ENCODE measurements at regions not wholly inside any gene's neighbourhood (a gene's known extent, or its start where the extent isn't known, plus 50 kb on each side); places are given as distances from the start of the nearest gene placed in this dataset.

GRCh38 chr5:176176231-176176630 is 62.0 kb upstream of the SIMC1 start:
- 68 to 74% (median 72%) methylated on average over 6 of the region's 6 CpGs for WGBS, 4 donors
- no peak for ATAC-seq
- H3K27ac ChIP-seq: no peak overlapping the region
- H3K4me3 ChIP-seq: no peak overlapping the region
- no peaks in the 10 kb centered on the region for H3K36me3 ChIP-seq
- H3K9me3 ChIP-seq: peaks cover 0 to 5% (median 0%) of the 10 kb centered on the region in 12 donors
- H3K27me3 ChIP-seq: peaks cover 0 to 80% (median 15%) of the 10 kb centered on the region in 9 donors
- no peak for TF ChIP-seq CTCF (IDR thresholded peaks at IDR 0.05)
- no peak for TF ChIP-seq POLR2A (IDR thresholded peaks at IDR 0.05)
- H3K4me1 ChIP-seq: no peaks in the 10 kb centered on the region
- intact Hi-C loops (cut with DNase I): no loop called here
- DNase-seq: no peak

- DNase-seq (no peak), ATAC-seq (no peak)
- Histone ChIP-seq H3K4me1 (no peaks in the 10 kb centered on the region), H3K27me3 (peaks cover 0 to 75% (median 15%) of the 10 kb centered on the region in 9 donors), H3K4me3 (no peak overlapping the region), H3K36me3 (no peaks in the 10 kb centered on the region), H3K9me3 (peaks cover 0 to 5% (median 0%) of the 10 kb centered on the region in 12 donors), H3K27ac (no peak overlapping the region)
- intact Hi-C loops (cut with DNase I): no loop called here
- TF ChIP-seq POLR2A (IDR thresholded peaks at IDR 0.05) (no peak), CTCF (IDR thresholded peaks at IDR 0.05) (no peak)
- 89 to 97% (median 94%) methylated on average over 3 of the region's 3 CpGs for WGBS, 4 donors
Measured at GRCh38 chr5:176178789-176179188, 59.4 kb upstream of the SIMC1 start.

- Histone ChIP-seq H3K36me3 (no peaks in the 10 kb centered on the region), H3K4me1 (no peaks in the 10 kb centered on the region), H3K27me3 (peaks cover 0 to 63% (median 7%) of the 10 kb centered on the region in 9 donors), H3K4me3 (no peak overlapping the region), H3K27ac (no peak overlapping the region), H3K9me3 (peaks cover 0 to 5% (median 0%) of the 10 kb centered on the region in 12 donors)
- intact Hi-C loops (cut with DNase I): no loop called here
- ATAC-seq (no peak), DNase-seq (no peak)
- 40 to 49% (median 44%) methylated on average over 3 of the region's 3 CpGs for WGBS, 4 donors
- no peak for TF ChIP-seq POLR2A (IDR thresholded peaks at IDR 0.05)
- TF ChIP-seq CTCF (IDR thresholded peaks at IDR 0.05): no peak
Measured at GRCh38 chr5:176180339-176180738, 57.9 kb upstream of the SIMC1 start.

GRCh38 chr5:176180781-176181180 is 57.4 kb upstream of the SIMC1 start:
- Histone ChIP-seq H3K4me1 (no peaks in the 10 kb centered on the region), H3K9me3 (peaks cover 0 to 5% (median 0%) of the 10 kb centered on the region in 12 donors), H3K27me3 (peaks cover 0 to 58% (median 5%) of the 10 kb centered on the region in 9 donors), H3K36me3 (no peaks in the 10 kb centered on the region), H3K4me3 (no peak overlapping the region), H3K27ac (no peak overlapping the region)
- WGBS, 4 donors: 22 to 31% (median 26%) methylated on average over 3 of the region's 3 CpGs
- no peak for TF ChIP-seq POLR2A (IDR thresholded peaks at IDR 0.05)
- no peak for DNase-seq
- intact Hi-C loops (cut with DNase I): no loop called here
- ATAC-seq: no peak

GRCh38 chr5:176181271-176181855 is 56.9 kb upstream of the SIMC1 start:
- DNase-seq (no peak), ATAC-seq (no peak)
- no peak overlapping the region for H3K27ac ChIP-seq
- 46 to 52% (median 47%) methylated on average over 7 of the region's 7 CpGs for WGBS, 4 donors
- H3K27me3 ChIP-seq: peaks cover 0 to 53% (median 5%) of the 10 kb centered on the region in 9 donors
- intact Hi-C loops (cut with DNase I): no loop called here
- TF ChIP-seq POLR2A (IDR thresholded peaks at IDR 0.05) (no peak), CTCF (IDR thresholded peaks at IDR 0.05) (no peak)
- no peak overlapping the region for H3K4me3 ChIP-seq
- no peaks in the 10 kb centered on the region for H3K4me1 ChIP-seq
- no peaks in the 10 kb centered on the region for H3K36me3 ChIP-seq
- H3K9me3 ChIP-seq: peaks cover 0 to 5% (median 0%) of the 10 kb centered on the region in 12 donors
